ENCODE measurements at regions not wholly inside any gene's neighbourhood (a gene's known extent, or its start where the extent isn't known, plus 50 kb on each side); places are given as distances from the start of the nearest gene placed in this dataset.
"Not testable (repeated sequence)": the region's sequence is repeated elsewhere in the genome, so short reads cannot be mapped to it uniquely, and the experiment has no call there.

DNA sequence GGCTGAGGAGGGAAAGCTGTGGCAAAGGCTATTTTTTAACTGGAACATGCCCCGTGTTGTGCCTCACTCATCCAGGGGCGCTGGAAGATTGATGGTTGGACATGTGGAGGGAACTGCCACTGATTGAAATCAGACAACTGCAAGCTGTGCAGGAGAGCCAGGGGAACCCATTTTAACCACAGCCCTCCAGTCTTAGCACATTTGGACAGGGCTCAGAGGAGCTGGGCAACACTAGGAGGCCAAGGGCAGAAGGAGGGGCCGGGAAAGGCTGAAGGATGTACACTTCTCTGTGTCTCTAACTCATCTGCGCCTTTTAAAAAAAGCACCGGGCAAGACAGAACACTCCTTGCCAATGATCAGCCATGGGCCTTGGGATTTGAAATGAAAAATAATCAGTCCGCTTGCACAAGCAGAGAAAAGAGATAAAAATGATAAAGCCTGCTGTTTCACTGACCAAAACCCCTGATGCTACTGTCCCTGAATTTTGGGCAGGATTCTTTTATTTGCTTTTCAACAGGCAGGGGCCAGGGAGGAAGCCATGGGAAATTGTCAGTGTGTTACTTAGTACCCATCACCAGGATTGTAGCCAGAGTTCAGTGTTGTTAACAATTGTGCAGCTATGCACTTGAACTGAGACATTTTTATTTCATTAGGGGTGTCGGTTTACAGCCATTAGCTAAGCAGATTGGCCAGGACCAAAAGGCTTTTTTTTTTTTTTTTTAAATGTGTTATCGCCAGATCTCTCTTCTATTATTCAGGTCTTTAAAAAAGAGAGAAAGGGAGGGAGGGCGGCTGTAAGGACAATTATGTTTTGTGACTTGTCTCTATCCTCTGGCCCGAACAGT is 109.3 kb upstream of the EYA4 start:
- TF ChIP-seq, protein P1, sequence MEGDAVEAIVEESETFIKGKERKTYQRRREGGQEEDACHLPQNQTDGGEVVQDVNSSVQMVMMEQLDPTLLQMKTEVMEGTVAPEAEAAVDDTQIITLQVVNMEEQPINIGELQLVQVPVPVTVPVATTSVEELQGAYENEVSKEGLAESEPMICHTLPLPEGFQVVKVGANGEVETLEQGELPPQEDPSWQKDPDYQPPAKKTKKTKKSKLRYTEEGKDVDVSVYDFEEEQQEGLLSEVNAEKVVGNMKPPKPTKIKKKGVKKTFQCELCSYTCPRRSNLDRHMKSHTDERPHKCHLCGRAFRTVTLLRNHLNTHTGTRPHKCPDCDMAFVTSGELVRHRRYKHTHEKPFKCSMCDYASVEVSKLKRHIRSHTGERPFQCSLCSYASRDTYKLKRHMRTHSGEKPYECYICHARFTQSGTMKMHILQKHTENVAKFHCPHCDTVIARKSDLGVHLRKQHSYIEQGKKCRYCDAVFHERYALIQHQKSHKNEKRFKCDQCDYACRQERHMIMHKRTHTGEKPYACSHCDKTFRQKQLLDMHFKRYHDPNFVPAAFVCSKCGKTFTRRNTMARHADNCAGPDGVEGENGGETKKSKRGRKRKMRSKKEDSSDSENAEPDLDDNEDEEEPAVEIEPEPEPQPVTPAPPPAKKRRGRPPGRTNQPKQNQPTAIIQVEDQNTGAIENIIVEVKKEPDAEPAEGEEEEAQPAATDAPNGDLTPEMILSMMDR (IDR thresholded peaks at IDR 0.05; ENCODE audit: extremely low read depth, insufficient read depth, missing control alignments): no peak
- no peak for DNase-seq (ENCODE audit: low spot score)
- in situ Hi-C loops (cut with MboI; ENCODE audit: low pct_unique_long_range_greater_than_20kb, low sequenced_read_pairs, unreplicated experiment): no loop called here

DNA sequence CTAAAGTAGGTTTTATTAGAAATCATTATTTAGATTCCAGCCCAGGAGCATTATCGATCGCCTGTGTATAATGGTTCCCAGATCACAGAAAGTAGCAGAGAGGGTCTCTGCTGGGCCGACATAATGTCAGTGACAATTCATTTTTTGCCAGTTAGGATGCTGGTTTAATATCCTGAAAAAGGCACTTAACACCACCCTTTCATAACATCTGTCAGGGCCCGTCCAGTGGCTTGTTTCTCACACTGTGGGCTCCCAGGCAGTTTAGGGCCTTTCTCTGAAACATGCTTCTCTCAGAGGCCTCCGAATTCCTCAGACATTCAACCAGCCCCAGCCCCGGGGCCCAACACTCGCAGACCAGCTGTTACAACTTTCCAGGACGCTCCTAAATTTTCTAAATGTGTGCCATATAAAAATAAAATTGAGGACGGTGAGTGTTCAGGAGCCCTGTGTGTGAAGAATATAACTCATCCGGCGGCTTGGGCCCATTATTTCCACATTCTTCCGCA is 108.6 kb upstream of the EYA4 start:
- no peak for DNase-seq (ENCODE audit: low spot score)
- TF ChIP-seq, protein P1 (IDR thresholded peaks at IDR 0.05; ENCODE audit: extremely low read depth, insufficient read depth, missing control alignments): no peak
- in situ Hi-C loops (cut with MboI; ENCODE audit: low pct_unique_long_range_greater_than_20kb, low sequenced_read_pairs, unreplicated experiment): no loop called here

DNA sequence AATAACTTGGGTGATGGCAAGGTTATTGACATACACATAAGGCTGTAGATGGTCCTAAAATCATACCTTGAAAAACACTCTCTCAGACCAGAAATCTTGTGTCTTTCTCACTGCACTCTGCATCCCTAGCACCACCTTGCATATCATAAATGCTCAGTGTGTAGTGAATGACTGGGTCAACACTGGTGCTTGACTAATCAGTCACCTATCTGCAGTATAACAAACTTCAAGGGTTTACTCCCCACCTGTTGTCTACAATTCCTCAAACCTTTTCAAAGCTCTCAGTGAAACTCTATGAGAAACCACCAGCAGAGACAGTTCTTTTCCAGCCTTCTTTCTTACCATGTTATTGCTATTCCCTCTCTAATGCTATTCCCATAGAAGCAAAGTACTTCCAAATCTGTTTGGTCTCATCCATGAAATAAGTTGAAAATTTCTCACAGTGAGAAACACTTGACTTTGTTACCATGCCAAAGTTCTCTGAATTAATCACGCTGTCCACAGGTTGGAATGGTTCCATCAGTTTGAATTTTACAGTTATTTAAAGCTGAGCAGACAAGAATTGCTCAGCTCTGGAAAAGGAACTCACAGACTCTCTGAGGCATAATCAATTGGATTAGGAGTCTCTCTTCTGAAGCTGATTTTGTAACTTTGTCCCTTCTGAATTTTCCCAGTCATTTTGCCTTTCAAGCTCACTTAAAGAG is 104.8 kb upstream of the EYA4 start:
- TF ChIP-seq, protein P1 (IDR thresholded peaks at IDR 0.05; ENCODE audit: extremely low read depth, insufficient read depth, missing control alignments): no peak
- DNase-seq (ENCODE audit: low spot score): no peak
- in situ Hi-C loops (cut with MboI; ENCODE audit: low pct_unique_long_range_greater_than_20kb, low sequenced_read_pairs, unreplicated experiment): no loop called here

DNA sequence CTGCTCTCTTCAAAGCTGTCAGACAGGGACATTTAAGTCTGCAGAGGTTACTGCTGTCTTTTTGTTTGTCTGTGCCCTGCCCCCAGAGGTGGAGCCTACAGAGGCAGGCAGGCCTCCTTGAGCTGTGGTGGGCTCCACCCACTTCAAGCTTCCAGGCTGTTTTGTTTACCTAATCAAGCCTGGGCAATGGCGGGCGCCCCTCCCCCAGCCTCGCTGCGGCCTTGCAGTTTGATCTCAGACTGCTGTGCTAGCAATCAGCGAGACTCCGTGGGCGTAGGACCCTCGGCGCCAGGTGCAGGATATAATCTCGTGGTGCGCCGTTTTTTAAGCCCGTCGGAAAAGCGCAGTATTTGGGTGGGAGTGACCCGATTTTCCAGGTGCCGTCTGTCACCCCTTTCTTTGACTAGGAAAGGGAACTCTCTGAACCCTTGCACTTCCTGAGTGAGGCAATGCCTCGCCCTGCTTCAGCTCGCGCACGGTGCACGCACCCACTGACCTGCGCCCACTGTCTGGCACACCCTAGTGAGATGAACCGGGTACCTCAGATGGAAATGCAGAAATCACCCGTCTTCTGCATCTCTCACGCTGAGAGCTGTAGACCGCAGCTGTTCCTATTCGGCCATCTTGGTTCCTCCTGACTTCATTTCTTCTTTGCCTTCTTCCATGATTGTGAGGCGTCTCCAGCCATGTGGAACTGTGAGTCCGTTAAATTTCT is 93.5 kb upstream of the EYA4 start:
- DNase-seq (ENCODE audit: low spot score); in situ Hi-C loops (cut with MboI; ENCODE audit: low pct_unique_long_range_greater_than_20kb, low sequenced_read_pairs, unreplicated experiment): not testable (repeated sequence)

DNA sequence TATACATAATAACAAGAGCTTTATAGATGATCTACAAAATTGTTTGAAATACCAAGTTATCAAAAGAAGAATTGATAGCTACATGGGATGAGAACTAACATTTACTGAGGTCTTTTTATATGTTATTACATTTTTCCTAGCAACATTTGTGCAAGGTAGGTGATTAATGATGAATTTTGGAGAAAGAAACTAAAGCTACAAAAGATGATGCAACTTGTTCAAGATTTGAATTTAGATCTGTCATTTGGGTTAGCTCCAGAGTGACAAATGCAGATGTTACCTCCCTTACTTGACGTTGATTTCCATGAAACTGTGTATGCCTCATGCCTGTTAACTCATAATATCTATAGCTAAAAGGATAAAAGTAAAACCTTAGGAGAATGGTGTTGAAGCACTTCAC is 84.5 kb upstream of the EYA4 start:
- DNase-seq (ENCODE audit: low spot score): no peak
- in situ Hi-C loops (cut with MboI; ENCODE audit: low pct_unique_long_range_greater_than_20kb, low sequenced_read_pairs, unreplicated experiment): no loop called here
- TF ChIP-seq, protein P1 (IDR thresholded peaks at IDR 0.05; ENCODE audit: extremely low read depth, insufficient read depth, missing control alignments): no peak

DNA sequence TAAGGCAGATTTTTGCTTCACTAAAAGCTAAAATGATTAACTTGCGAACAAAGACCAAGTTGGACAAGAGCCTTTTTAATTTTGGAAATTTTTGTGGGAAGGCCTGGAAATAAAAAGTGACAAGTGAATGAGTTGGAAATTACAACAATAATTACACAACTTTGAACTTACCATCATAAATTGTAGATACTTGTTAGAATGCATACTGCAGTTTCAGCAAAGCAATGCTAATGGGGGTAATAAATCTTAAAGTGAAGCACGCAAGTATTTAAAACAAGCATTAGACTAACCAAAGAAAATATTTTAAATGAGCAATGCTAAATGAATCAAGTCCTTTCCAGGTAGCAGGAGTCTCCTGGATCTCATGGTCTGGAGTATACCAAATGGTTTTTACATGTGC is 83.2 kb upstream of the EYA4 start:
- in situ Hi-C loops (cut with MboI; ENCODE audit: low pct_unique_long_range_greater_than_20kb, low sequenced_read_pairs, unreplicated experiment): no loop called here
- no peak for DNase-seq (ENCODE audit: low spot score)
- TF ChIP-seq, protein P1 (IDR thresholded peaks at IDR 0.05; ENCODE audit: extremely low read depth, insufficient read depth, missing control alignments): no peak
